GM18511 (cell line): ENCODE measurements at regions not wholly inside any gene's neighbourhood (a gene's known extent, or its start where the extent isn't known, plus 50 kb on each side); places are given as distances from the start of the nearest gene placed in this dataset.

ENCODE experiments used
- ATAC-seq: cut with Tn5 transposase; IDR thresholded peaks from one replicate; pipeline ENCODE4 v1.9.1; 2021; ENCODE audit warnings: mild to moderate bottlenecking, moderate library complexity; ENCODE audit not compliant: unreplicated experiment

DNA sequence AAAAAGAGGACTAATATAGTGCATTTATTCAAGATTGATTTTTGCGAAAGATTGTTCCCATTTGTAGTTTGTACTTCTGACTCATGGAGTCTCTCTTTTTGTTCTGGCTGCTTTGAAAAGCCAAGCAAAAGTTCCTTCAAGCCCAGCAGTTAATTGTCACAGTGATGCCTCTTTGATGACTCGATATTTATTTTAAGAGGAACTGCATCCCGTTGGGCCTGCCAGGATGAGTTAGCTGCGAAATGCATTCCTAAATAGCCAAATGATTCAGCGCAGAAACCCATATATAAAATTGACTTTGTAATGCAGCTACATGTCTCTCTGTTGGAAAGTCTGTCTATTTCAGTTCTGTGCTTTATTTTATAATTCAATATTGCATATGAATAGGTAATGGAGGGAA, 295.1 kb downstream of the GBA3 start:
- ATAC-seq = no peak

DNA sequence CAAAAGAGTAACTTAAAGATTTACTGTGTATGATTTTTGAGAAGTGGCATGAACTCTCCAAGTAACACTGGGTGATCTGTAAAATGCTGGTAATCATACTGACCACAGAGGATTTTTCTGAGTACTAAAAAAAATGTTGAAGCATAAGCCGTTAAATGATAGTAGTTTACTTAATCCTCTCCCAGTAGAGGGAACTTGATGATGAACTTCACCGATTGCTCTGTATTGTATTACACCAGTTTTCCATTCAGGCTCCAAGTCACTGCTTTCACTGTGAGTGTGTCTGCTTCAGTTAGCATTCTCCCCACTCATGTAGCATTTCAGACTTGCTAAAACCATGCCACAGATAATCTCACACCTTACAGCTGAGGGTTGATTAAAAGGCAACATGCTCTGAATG, 294.1 kb downstream of the GBA3 start:
- ATAC-seq = no peak

DNA sequence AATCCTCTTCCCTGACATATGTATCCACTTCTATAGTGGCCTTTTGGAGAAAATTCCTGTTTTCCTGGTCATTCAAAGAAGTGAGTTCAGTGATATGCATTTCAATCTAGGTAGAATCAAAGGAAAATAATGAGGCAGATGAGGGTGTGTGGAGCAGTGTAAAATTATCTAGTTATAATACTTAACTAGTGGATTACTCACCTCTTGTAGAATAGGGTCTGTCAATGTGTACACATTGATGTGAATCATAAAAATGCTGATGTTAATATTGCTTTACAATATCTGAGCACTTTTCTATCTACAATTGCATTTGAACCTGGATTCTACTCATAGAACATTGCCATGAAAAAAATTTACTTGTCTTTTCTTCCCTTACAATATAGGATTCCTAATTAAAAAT, 293.5 kb downstream of the GBA3 start:
- no peak for ATAC-seq

- no peak for ATAC-seq
Measured at GRCh38 chr4:22984390-22984789, 291.7 kb downstream of the GBA3 start.

DNA sequence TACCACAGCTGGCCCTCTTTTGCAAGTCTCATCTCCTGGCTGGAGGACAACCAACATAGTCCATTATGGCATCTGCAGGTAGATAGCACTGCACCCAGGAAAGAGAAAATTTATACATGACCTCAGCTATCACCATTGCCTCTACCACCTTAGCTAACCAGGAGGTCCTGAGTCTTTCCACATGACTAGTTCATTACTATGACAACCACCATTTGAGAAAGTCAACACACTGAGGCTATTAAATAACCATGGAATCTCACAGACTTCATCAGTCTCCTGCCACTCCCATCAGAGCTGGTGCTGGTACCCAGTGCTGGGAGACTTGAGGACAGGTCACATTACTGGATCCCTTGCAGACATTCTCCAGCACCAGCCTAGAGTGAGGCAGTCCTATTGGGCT, 285.9 kb downstream of the GBA3 start:
- no peak for ATAC-seq

DNA sequence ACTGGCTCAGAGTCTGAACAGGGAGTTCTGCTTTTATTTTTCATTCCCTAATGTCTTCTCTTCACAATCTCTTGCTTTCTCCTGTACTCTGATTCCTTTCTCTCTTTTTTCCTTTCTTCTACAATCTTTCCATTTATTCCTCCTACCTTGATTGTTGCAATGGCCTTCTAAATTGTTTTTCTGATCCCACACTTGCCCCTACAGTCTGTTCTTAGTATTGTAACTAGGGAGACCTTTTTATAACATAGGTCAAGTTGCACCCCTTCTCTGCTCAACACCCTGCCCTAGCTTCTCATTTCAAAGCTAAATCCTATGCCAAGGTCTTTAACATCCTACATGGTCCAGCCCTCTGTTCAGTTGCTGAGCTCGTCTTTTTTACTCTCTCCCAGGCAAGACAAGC, 277.9 kb downstream of the GBA3 start:
- no peak for ATAC-seq

GRCh38 chr4:22969287-22969896, 276.7 kb downstream of the GBA3 start:
- ATAC-seq = no peak

DNA sequence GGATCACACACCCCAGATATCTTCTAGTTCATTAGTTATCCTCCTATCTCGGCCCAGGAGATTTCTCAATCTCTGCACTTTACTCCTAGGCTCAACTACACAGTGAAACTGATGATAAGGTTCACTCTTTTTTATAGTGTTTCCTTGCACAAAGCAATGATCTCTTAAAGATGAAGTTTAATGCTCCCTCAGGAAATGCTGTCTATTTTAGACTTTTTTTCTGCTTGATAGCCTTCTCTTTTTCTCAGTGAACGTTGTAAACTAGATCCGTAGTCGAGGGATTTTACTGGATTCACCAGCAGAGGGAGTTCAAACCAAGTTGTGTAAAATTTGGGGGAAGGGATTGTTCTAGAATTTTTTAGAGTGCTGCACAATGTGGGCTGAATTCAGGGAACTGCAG, 269.6 kb downstream of the GBA3 start:
- ATAC-seq = no peak

DNA sequence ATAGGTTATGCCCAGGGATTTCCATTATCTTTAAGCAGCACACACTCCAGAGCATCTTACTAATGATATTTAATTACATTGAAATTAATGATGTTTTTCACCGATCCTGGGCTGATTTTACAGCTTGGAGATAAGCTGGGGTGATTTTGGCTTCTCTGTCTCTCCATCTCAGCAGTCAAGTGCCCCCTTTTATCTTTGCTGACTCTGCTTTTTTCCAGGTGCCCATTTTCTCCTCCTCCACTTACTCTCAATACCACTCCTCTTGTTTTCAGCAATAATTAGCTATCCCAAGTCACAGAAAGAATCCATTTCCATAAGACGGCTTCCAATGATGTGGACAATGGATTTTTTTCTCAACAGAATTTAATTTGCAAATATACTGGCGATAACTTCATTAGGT, 266.7 kb downstream of the GBA3 start:
- ATAC-seq = no peak

- no peak for ATAC-seq
Measured at GRCh38 chr4:22957774-22958309, 265.1 kb downstream of the GBA3 start.

GRCh38 chr4:22949161-22949855, 256.6 kb downstream of the GBA3 start:
- ATAC-seq = no peak

GRCh38 chr4:22947851-22948250, 255.1 kb downstream of the GBA3 start:
- ATAC-seq = no peak

GRCh38 chr4:22942920-22943559, 250.3 kb downstream of the GBA3 start:
- ATAC-seq = no peak

DNA sequence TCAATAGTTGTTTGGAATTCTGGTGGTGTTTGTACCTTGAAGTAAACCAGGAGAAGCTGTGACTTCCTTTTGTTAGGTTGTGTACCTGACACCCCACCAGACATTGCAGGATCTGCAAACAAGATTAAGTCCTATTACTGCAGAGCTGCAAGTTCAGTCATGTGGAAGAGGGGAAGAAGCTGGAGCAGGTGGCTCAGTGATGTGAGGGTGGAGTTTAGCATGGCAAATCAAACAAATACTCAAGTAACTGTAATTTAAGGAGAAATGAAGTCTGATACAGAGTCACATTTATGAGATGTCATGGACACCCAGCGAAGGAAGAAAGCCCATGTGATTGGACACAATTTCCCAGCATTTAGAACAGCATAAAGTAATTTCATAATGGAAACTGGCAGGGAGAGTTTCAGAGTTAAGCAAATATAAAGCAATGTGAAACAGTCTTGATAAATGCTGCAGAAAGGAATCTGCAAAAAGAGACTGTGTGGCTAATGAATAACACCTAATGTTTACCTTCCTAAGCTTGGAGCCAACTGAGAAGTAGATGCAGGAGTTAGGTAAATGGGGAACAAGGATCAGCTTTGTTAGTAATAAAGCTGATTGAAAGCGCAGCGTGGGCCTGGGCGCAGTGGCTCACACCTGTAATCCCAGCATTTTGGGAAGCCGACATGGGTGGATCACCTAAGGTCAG, 249.1 kb downstream of the GBA3 start:
- no peak for ATAC-seq

DNA sequence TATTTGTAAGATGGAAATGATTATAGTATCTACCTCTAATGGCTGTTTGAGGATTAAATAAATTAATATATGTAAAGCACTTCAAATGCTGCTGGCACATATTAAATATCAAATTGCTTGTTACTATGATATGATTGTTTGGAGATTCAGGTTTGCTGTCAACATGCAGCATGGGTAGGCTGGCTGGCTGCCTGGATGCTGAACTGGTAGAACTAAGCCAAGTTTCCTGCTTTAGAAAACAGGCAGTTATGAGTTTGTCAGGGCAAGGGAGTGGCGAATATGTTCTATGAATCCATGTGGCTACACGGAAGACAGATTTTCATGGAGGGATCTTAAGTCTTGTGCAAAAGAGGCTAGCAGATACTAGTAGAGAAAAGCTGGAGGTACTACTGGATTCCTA, 239.6 kb downstream of the GBA3 start:
- no peak for ATAC-seq

- no peak for ATAC-seq
Measured at GRCh38 chr4:22922426-22922825, 229.7 kb downstream of the GBA3 start.

GRCh38 chr4:22921936-22922335, 229.2 kb downstream of the GBA3 start:
- ATAC-seq = no peak

DNA sequence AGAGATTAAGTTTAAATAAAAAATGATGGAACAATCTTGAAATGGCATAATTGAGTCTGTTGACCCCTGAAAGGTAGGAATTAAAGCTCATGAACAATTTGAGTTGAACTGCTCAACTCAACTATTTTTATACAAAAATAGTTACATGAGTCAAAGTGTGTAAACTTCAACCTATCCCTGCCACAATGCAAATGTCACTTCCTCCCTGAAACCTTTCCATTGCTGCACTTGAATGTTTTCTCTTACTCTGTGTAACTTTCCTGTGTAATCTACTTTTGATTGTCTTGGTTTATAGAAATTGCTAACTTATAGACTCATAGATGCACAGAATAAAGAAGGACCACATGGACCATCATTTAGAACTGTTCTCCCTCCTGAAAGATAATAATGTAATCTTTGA, 218.5 kb downstream of the GBA3 start:
- no peak for ATAC-seq

- no peak for ATAC-seq
Measured at GRCh38 chr4:22910200-22910599, 217.5 kb downstream of the GBA3 start.

DNA sequence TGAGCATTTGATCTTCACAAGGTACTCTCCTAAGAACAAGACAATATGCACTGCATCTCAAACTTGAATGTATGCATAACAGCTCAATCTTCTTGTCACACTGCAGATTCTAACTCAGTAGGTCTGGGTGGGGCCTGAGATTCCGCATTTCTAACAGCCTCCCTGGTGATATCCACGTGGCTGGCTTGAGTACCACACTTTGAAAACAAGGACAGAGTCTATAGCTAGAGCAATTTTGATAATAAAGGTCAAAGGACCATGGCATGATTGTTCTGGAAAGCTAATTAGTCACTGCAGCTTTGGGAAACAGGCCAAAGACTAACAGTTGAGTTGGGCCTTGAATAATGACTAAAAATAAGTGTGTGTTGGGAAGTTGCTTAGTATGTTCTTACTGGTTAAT, 213.3 kb downstream of the GBA3 start:
- ATAC-seq = no peak

- no peak for ATAC-seq
Measured at GRCh38 chr4:22903913-22904312, 211.2 kb downstream of the GBA3 start.

GRCh38 chr4:22901631-22902030, 208.9 kb downstream of the GBA3 start:
- ATAC-seq = no peak
